PC-3 (cell line): ENCODE measurements at regions not wholly inside any gene's neighbourhood (a gene's known extent, or its start where the extent isn't known, plus 50 kb on each side); places are given as distances from the start of the nearest gene placed in this dataset.

Source experiments
- ATAC-seq: fragments of 200-7000 bp; cut with Tn5 transposase; 2 replicates; pipeline ENCODE4 v1.9.1; 2020; ENCODE audit warnings: mild to moderate bottlenecking, moderate library complexity
- BruUV-seq: library from RNA; stranded (reverse); fragments of 400-500 nt; replicated peaks from 2 replicates; lab custom pipeline; 2021; lab: Mats Ljungman, UMichigan
- CTCF ChIA-PET: fragments of 300-600 bp; sonication (Branson Sonifier 250); formaldehyde crosslinking; loops from one replicate; lab custom pipeline; 2022; ENCODE audit warnings: antibody characterized with exemption; lab: Charles Lee
- POLR2A ChIA-PET: fragments of 300-600 bp; sonication (Branson Sonifier 250); formaldehyde crosslinking; loops from one replicate; lab custom pipeline; 2022; ENCODE audit warnings: antibody characterized with exemption; ENCODE audit not compliant: unreplicated experiment; lab: Charles Lee
- DNase-seq: peaks from one replicate; pipeline ENCODE4 v3.0.0-alpha.2; 2015
- H2AFZ ChIP-seq: fragments of 300-600 bp; sonication (generic); 2 replicates; pipeline ENCODE4 v1.6.0; 2016; ENCODE audit warnings: antibody characterized with exemption, low read length
- H3F3A ChIP-seq: fragments of 300-600 bp; sonication (generic); one replicate; pipeline ENCODE4 v1.6.0; 2017; ENCODE audit warnings: antibody characterized with exemption, low read length, control low read depth, mild to moderate bottlenecking; ENCODE audit not compliant: unreplicated experiment
- H3K27ac ChIP-seq: fragments of 300-600 bp; sonication (generic); 2 replicates; pipeline ENCODE4 v1.5.1; 2016; ENCODE audit warnings: mild to moderate bottlenecking, low read length
- H3K27me3 ChIP-seq: fragments of 300-600 bp; sonication (generic); 2 replicates; pipeline ENCODE4 v1.6.1; 2016; ENCODE audit warnings: low read length, mixed read lengths
- H3K36me3 ChIP-seq: fragments of 300-600 bp; sonication (generic); 2 replicates; pipeline ENCODE4 v1.6.1; 2016; ENCODE audit warnings: low read depth, mixed run types, low read length, mixed read lengths
- H3K4me1 ChIP-seq: fragments of 300-600 bp; sonication (generic); 2 replicates; pipeline ENCODE4 v1.5.1; 2016; ENCODE audit warnings: low read length; ENCODE audit not compliant: insufficient read depth
- H3K4me2 ChIP-seq: fragments of 300-600 bp; sonication (generic); 2 replicates; pipeline ENCODE4 v1.6.0; 2016; ENCODE audit warnings: low read length
- H3K4me3 ChIP-seq: fragments of 300-600 bp; sonication (generic); 2 replicates; pipeline ENCODE4 v1.5.1; 2016; ENCODE audit warnings: mild to moderate bottlenecking, low read length, mixed read lengths
- H3K79me2 ChIP-seq: fragments of 300-600 bp; sonication (generic); 2 replicates; pipeline ENCODE4 v1.6.1; 2017; ENCODE audit warnings: low read length, mixed read lengths
- H3K9ac ChIP-seq: fragments of 300-600 bp; sonication (generic); 2 replicates; pipeline ENCODE4 v1.6.0; 2016; ENCODE audit warnings: mild to moderate bottlenecking, low read length
- H3K9me2 ChIP-seq: fragments of 300-600 bp; sonication (generic); replicated peaks from 2 replicates; pipeline ENCODE4 v1.6.1; 2016; ENCODE audit warnings: mixed run types, low read length, mixed read lengths
- H3K9me3 ChIP-seq: fragments of 300-600 bp; sonication (generic); 2 replicates; pipeline ENCODE4 v1.6.1; 2016; ENCODE audit warnings: low read length, mixed read lengths
- H4K20me1 ChIP-seq: fragments of 300-600 bp; sonication (generic); 2 replicates; pipeline ENCODE4 v1.6.1; 2016; ENCODE audit warnings: low read length, mixed read lengths
- EZH2 ChIP-seq: fragments of 300-600 bp; sonication (generic); IDR thresholded peaks from one replicate; pipeline ENCODE4 v1.6.1; 2017; ENCODE audit warnings: antibody characterized with exemption, mild to moderate bottlenecking, low read length; ENCODE audit not compliant: unreplicated experiment
- EZH2phosphoT487 ChIP-seq: fragments of 300-600 bp; sonication (generic); IDR thresholded peaks from 2 replicates; pipeline ENCODE4 v1.6.1; 2018; ENCODE audit warnings: mild to moderate bottlenecking, antibody characterized with exemption, low read length, borderline replicate concordance
- intact Hi-C: fragments of 100-400 bp; cut with micrococcal nuclease; formaldehyde crosslinking; loops from 2 replicates; pipeline ENCODE4 v1.9.0; 2023
- TF ChIP-seq, protein P1 (sequence below): fragments of 300-600 bp; sonication (generic); conservative IDR thresholded peaks from 2 replicates; pipeline ENCODE4 v1.5.1; 2017; ENCODE audit warnings: antibody characterized with exemption, low read depth, mild to moderate bottlenecking, low read length

DNA sequence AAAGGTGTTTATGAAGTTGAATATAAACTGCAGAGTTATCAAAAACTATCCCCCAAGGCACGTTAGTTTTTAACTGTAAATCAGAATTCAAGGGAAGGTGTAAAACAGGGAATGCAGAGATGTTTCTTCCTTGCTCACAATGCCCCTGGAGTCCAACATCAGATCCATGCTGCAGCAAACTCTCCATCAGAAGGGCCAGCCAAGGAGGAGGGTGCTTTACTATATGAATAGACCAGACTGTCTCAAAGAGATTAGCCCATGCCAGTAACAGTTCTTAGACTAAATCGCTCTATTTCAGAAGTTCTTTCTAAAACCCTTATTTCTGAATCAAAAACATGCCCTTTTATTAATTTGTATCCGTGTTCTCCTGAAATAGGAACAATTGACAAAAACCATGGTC is 362.8 kb upstream of the RPS23 start:
- Histone ChIP-seq H3K27ac (0 out of 2 replicates have a peak overlapping the region, but pooled peaks have one; percentile 10), H3K79me2 (no peaks in the 10 kb centered on the region), H3K36me3 (no peaks in the 10 kb centered on the region), H3K9me2 (no peaks in the 10 kb centered on the region), H3K9me3 (no peaks in the 10 kb centered on the region), H2AFZ (no peak overlapping the region), H4K20me1 (no peaks in the 10 kb centered on the region), H3K4me1 (peaks cover 27% of the 10 kb centered on the region), H3F3A (no peaks in the 10 kb centered on the region), H3K9ac (no peak overlapping the region), H3K27me3 (no peaks in the 10 kb centered on the region), H3K4me2 (0 out of 2 replicates have a peak overlapping the region, but pooled peaks have one; percentile 12), H3K4me3 (no peak overlapping the region)
- CTCF ChIA-PET = interaction anchor here (0.5 to 0.8 kb wide), 2 partner anchors 277 to 407 kb away, joined by 4 to 6 read pairs; no protein-coding TSS in a partner anchor
- no peak for DNase-seq
- no TSS peak for BruUV-seq
- intact Hi-C loops = loop anchor here (1.0 to 5.0 kb wide), 7 partner anchors 111 to 924 kb away; partner anchors contain the start of genes TMEM167A and XRCC4
- POLR2A ChIA-PET = no interaction called here
- peak; percentile 65 for ATAC-seq
- TF ChIP-seq EZH2phosphoT487 = no peak
- TF ChIP-seq EZH2 = no peak
- TF ChIP-seq, protein P1, sequence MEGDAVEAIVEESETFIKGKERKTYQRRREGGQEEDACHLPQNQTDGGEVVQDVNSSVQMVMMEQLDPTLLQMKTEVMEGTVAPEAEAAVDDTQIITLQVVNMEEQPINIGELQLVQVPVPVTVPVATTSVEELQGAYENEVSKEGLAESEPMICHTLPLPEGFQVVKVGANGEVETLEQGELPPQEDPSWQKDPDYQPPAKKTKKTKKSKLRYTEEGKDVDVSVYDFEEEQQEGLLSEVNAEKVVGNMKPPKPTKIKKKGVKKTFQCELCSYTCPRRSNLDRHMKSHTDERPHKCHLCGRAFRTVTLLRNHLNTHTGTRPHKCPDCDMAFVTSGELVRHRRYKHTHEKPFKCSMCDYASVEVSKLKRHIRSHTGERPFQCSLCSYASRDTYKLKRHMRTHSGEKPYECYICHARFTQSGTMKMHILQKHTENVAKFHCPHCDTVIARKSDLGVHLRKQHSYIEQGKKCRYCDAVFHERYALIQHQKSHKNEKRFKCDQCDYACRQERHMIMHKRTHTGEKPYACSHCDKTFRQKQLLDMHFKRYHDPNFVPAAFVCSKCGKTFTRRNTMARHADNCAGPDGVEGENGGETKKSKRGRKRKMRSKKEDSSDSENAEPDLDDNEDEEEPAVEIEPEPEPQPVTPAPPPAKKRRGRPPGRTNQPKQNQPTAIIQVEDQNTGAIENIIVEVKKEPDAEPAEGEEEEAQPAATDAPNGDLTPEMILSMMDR = no peak

DNA sequence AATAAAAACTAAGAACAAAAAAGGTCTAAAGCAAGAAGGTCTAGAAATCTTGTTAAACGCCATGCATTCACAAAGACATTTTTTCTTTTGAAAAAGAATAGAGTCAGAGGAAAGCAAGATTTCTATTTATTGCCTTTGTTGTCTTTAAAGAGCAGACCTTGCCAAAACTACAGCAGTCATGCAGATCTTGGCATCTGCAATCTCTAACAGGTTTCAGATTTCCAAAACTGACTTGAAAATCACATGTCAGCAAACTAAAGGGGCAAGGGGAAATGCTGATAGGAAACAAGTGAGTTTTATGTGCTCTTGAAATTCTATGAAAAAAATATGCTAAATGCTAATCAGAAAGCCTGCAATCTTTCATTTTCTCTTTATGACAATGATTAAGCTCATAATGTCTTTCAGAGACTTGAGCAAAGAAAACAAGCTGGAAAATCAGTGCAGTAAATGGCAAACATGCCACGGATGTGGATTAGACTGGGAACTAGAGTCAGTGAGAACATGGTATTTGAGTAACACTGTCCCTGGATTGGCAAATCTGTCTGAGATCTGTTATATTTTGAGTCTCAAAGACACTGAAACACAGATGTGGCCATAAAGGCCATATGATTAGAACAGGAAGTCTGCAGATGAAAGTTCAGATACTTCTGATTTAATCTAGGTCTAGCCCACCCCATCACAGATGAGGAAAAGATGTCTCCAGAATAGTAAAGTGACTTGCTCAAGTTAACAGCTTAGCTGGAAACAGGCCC is 361.4 kb upstream of the RPS23 start:
- H3K4me1 ChIP-seq = peaks cover 37% of the 10 kb centered on the region
- no peak overlapping the region for H3K4me2 ChIP-seq
- H3K9me3 ChIP-seq = no peaks in the 10 kb centered on the region
- no peak for TF ChIP-seq EZH2phosphoT487
- TF ChIP-seq, protein P1 = no peak
- no peak for TF ChIP-seq EZH2
- H3F3A ChIP-seq = no peaks in the 10 kb centered on the region
- DNase-seq = peak; percentile 7
- no peaks in the 10 kb centered on the region for H3K79me2 ChIP-seq
- ChIA-PET CTCF (interaction anchor here (0.5 to 0.7 kb wide), 4 partner anchors 363 to 834 kb away, joined by 3 to 6 read pairs (median 4); no protein-coding TSS in a partner anchor), POLR2A (no interaction called here)
- no peaks in the 10 kb centered on the region for H3K9me2 ChIP-seq
- no peaks in the 10 kb centered on the region for H3K27me3 ChIP-seq
- intact Hi-C loops = loop anchor here (2.0 to 5.0 kb wide), 6 partner anchors 113 to 925 kb away; partner anchors contain the start of genes TMEM167A and XRCC4
- no peak for ATAC-seq
- H3K27ac ChIP-seq = no peak overlapping the region
- H2AFZ ChIP-seq = no peak overlapping the region
- no TSS peak for BruUV-seq
- no peaks in the 10 kb centered on the region for H3K36me3 ChIP-seq
- H3K4me3 ChIP-seq = no peak overlapping the region
- H3K9ac ChIP-seq = no peak overlapping the region
- H4K20me1 ChIP-seq = no peaks in the 10 kb centered on the region
